Endothelial cell (in vitro differentiated cells): ENCODE measurements at regions not wholly inside any gene's neighbourhood (a gene's known extent, or its start where the extent isn't known, plus 50 kb on each side); places are given as distances from the start of the nearest gene placed in this dataset.

Source experiments
- DNase-seq: peaks from one replicate; pipeline ENCODE4 v3.0.0; 2021; ENCODE audit warnings: low spot score
- H3K27ac Mint-ChIP-seq: one replicate; pipeline ENCODE4 v1.8.0; 2021; ENCODE audit warnings: mixed read lengths, inconsistent platforms; ENCODE audit not compliant: unreplicated experiment
- H3K27me3 Mint-ChIP-seq: one replicate; pipeline ENCODE4 v1.8.0; 2021; ENCODE audit warnings: mild to moderate bottlenecking, moderate library complexity, mixed read lengths, inconsistent platforms; ENCODE audit not compliant: unreplicated experiment
- H3K36me3 Mint-ChIP-seq: one replicate; pipeline ENCODE4 v1.8.0; 2021; ENCODE audit warnings: mild to moderate bottlenecking, low read depth, mixed read lengths, inconsistent platforms; ENCODE audit not compliant: unreplicated experiment
- H3K4me1 Mint-ChIP-seq: one replicate; pipeline ENCODE4 v1.8.0; 2021; ENCODE audit warnings: mild to moderate bottlenecking, mixed read lengths, inconsistent platforms; ENCODE audit not compliant: unreplicated experiment
- H3K4me3 Mint-ChIP-seq: one replicate; pipeline ENCODE4 v1.8.0; 2021; ENCODE audit warnings: mild to moderate bottlenecking, mixed read lengths, inconsistent platforms; ENCODE audit not compliant: unreplicated experiment
- H3K9me3 Mint-ChIP-seq: one replicate; pipeline ENCODE4 v1.8.0; 2021; ENCODE audit warnings: mixed read lengths, inconsistent platforms; ENCODE audit not compliant: unreplicated experiment
- CTCF ChIP-seq: fragments of 200-600 bp; sonication (generic); IDR thresholded peaks from one replicate; pipeline ENCODE4 v1.5.0; 2021; ENCODE audit warnings: antibody characterized with exemption; ENCODE audit not compliant: unreplicated experiment

- no peak for DNase-seq
- H3K27ac Mint-ChIP-seq = no peak overlapping the region
- peaks cover 12% of the 10 kb centered on the region for H3K4me1 Mint-ChIP-seq
- no peaks in the 10 kb centered on the region for H3K9me3 Mint-ChIP-seq
- H3K4me3 Mint-ChIP-seq = no peak overlapping the region
- H3K36me3 Mint-ChIP-seq = no peaks in the 10 kb centered on the region
- no peak for TF ChIP-seq CTCF
- peaks cover 2% of the 10 kb centered on the region for H3K27me3 Mint-ChIP-seq
Observed at GRCh38 chr4:124526331-124526730, 186.2 kb downstream of the ANKRD50 start.

- Mint-ChIP-seq H3K4me1 (peaks cover 12% of the 10 kb centered on the region), H3K36me3 (no peaks in the 10 kb centered on the region), H3K27me3 (no peaks in the 10 kb centered on the region), H3K9me3 (no peaks in the 10 kb centered on the region), H3K4me3 (no peak overlapping the region), H3K27ac (no peak overlapping the region)
- no peak for TF ChIP-seq CTCF
- no peak for DNase-seq
Observed at GRCh38 chr4:124526769-124527168, 185.8 kb downstream of the ANKRD50 start.

- Mint-ChIP-seq H3K9me3 (no peaks in the 10 kb centered on the region), H3K27ac (no peak overlapping the region), H3K36me3 (no peaks in the 10 kb centered on the region), H3K27me3 (no peaks in the 10 kb centered on the region), H3K4me3 (no peak overlapping the region), H3K4me1 (peaks cover 12% of the 10 kb centered on the region)
- DNase-seq = no peak
- TF ChIP-seq CTCF = no peak
Observed at GRCh38 chr4:124527364-124527763, 185.2 kb downstream of the ANKRD50 start.

- Mint-ChIP-seq H3K9me3 (no peaks in the 10 kb centered on the region), H3K27me3 (no peaks in the 10 kb centered on the region), H3K4me3 (no peak overlapping the region), H3K36me3 (no peaks in the 10 kb centered on the region), H3K4me1 (peaks cover 12% of the 10 kb centered on the region), H3K27ac (no peak overlapping the region)
- DNase-seq = no peak
- no peak for TF ChIP-seq CTCF
Observed at GRCh38 chr4:124529131-124529530, 183.4 kb downstream of the ANKRD50 start.

GRCh38 chr4:124530464-124531077, 182.0 kb downstream of the ANKRD50 start:
- DNase-seq = no peak
- Mint-ChIP-seq H3K27me3 (no peaks in the 10 kb centered on the region), H3K4me1 (peaks cover 4% of the 10 kb centered on the region), H3K4me3 (no peak overlapping the region), H3K9me3 (no peaks in the 10 kb centered on the region), H3K36me3 (no peaks in the 10 kb centered on the region), H3K27ac (no peak overlapping the region)
- no peak for TF ChIP-seq CTCF
